GM12872 (cell line): ENCODE measurements at regions not wholly inside any gene's neighbourhood (a gene's known extent, or its start where the extent isn't known, plus 50 kb on each side); places are given as distances from the start of the nearest gene placed in this dataset.

Source experiments
- TF ChIP-seq, protein P1 (sequence below): IDR thresholded peaks from 3 replicates; pipeline ENCODE4 v1.5.1; 2011; ENCODE audit warnings: low read depth, mild to moderate bottlenecking, low read length, moderate library complexity; ENCODE audit not compliant: insufficient read depth

GRCh38 chr18:24530630-24531111, 70.2 kb downstream of the HRH4 start:
- TF ChIP-seq, protein P1, sequence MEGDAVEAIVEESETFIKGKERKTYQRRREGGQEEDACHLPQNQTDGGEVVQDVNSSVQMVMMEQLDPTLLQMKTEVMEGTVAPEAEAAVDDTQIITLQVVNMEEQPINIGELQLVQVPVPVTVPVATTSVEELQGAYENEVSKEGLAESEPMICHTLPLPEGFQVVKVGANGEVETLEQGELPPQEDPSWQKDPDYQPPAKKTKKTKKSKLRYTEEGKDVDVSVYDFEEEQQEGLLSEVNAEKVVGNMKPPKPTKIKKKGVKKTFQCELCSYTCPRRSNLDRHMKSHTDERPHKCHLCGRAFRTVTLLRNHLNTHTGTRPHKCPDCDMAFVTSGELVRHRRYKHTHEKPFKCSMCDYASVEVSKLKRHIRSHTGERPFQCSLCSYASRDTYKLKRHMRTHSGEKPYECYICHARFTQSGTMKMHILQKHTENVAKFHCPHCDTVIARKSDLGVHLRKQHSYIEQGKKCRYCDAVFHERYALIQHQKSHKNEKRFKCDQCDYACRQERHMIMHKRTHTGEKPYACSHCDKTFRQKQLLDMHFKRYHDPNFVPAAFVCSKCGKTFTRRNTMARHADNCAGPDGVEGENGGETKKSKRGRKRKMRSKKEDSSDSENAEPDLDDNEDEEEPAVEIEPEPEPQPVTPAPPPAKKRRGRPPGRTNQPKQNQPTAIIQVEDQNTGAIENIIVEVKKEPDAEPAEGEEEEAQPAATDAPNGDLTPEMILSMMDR = no peak

GRCh38 chr18:24534271-24534670, 73.8 kb downstream of the HRH4 start:
- TF ChIP-seq, protein P1 = no peak

DNA sequence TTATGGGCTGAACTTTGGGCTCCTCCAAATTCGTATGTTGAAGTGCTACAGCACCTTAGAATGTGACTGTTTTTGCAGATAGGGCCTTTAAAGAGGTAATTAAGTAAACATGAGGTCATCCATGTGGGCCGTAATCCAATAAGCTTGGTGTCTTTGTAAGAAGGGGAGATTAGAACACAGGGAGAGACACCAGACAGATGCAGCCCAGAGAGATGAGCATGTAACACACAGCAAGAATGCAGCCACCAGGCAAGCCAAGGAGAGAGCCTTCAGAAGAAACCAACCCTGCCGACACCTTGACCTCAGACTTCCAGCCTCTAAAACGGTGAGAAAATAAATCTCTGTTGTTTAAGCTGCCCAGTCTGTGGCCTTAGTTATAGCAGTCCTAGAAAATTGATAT, 74.3 kb downstream of the HRH4 start:
- TF ChIP-seq, protein P1 = no peak

DNA sequence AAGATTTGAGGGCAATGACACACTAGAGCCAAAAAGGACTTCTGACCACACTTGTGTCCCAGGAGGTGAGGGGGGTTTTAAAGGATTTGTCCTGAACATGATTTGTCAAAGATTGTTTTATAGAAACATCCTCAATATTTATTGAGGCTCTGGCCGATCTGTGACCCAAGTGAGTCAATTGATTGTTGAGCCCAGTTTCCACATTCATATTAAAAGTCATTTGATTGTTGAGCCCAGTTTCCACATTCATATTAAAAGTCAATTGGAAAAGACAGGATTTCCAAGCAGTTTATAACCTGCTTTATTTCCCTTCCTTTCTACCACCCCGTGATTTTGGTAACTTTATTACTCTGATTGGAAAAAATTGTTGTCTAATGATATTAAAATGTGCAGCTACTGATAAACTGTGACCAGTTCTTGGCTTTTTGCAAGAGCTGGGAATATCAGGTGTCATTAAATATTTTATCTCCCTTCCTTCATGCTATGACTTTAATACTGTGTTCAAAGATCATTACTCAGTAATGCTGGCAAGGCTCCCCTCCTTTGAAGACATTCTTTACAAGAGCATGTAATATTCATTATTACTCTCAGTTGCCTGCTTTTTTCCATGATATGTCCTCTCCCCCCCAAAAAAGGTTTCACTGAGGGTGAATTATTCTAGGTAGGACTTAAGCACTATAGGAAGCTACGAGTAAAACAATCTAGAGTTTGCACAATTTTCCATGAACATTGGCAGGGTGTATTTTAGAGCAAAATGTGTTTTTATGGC, 75.3 kb downstream of the HRH4 start:
- TF ChIP-seq, protein P1 = no peak

- TF ChIP-seq, protein P1 = no peak
Measured at GRCh38 chr18:24536326-24536725, 75.9 kb downstream of the HRH4 start.

DNA sequence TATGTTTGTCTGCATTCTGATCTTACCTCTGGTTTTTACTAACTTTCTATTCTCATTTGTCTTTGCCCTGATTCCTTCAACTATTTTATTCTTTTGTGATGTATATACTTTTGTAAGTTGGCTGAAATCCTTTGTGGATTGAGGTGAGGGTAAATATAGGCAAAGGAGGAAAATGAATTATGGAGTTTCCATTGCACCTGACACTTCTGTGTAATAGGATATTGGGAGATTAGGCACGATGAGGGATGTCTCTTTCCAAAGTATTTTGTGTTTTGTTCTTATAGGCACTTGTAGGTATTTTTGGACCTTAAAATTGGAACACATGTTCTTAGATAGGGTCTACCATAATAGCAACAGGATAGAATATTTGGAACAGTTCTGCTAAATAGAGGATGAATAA, 76.4 kb downstream of the HRH4 start:
- TF ChIP-seq, protein P1 = no peak

- TF ChIP-seq, protein P1 = no peak
Measured at GRCh38 chr18:24538414-24539264, 78.2 kb downstream of the HRH4 start.
